MCF 10A (cell line): ENCODE measurements at regions not wholly inside any gene's neighbourhood (a gene's known extent, or its start where the extent isn't known, plus 50 kb on each side); places are given as distances from the start of the nearest gene placed in this dataset.

ENCODE experiments used
- BruUV-seq: library from RNA; stranded (reverse); fragments of 400-500 nt; replicated peaks from 2 replicates; lab custom pipeline; 2021; lab: Mats Ljungman, UMichigan
- CTCF ChIA-PET: fragments of 300-600 bp; sonication (Branson Sonifier 250); formaldehyde crosslinking; extraction: SDS; loops from one replicate; lab custom pipeline; 2021; ENCODE audit warnings: antibody characterized with exemption, inconsistent platforms; lab: Yijun Ruan, JAX
- POLR2A ChIA-PET: fragments of 300-600, 350-650 bp; sonication (Branson Sonifier 250); formaldehyde crosslinking; extraction: SDS; loops from one replicate; lab custom pipeline; 2020; ENCODE audit warnings: antibody characterized with exemption, inconsistent platforms; lab: Yijun Ruan, JAX
- DNase-seq: peaks from one replicate; pipeline ENCODE4 v3.0.0-alpha.2; 2018; ENCODE audit not compliant: unreplicated experiment
- H3K27ac Mint-ChIP-seq: one replicate; pipeline ENCODE4 v1.8.0; 2022; ENCODE audit warnings: mild to moderate bottlenecking, low read depth, mixed read lengths; ENCODE audit not compliant: unreplicated experiment
- H3K27me3 Mint-ChIP-seq: one replicate; pipeline ENCODE4 v1.8.0; 2022; ENCODE audit warnings: mixed read lengths; ENCODE audit not compliant: insufficient read depth, unreplicated experiment
- H3K36me3 Mint-ChIP-seq: one replicate; pipeline ENCODE4 v1.8.0; 2022; ENCODE audit warnings: mild to moderate bottlenecking, moderate library complexity, mixed read lengths; ENCODE audit not compliant: insufficient read depth, unreplicated experiment
- H3K4me1 Mint-ChIP-seq: one replicate; pipeline ENCODE4 v1.8.0; 2022; ENCODE audit warnings: mixed read lengths; ENCODE audit not compliant: insufficient read depth, unreplicated experiment
- H3K4me3 Mint-ChIP-seq: one replicate; pipeline ENCODE4 v1.8.0; 2022; ENCODE audit warnings: mild to moderate bottlenecking, moderate library complexity, mixed read lengths; ENCODE audit not compliant: unreplicated experiment
- H3K9me3 Mint-ChIP-seq: one replicate; pipeline ENCODE4 v1.8.0; 2022; ENCODE audit warnings: mixed read lengths; ENCODE audit not compliant: unreplicated experiment
- CTCF ChIP-seq: fragments of 200-600 bp; IDR thresholded peaks from one replicate; pipeline ENCODE4 v1.8.0; 2022; ENCODE audit warnings: antibody characterized with exemption, mild to moderate bottlenecking; ENCODE audit not compliant: unreplicated experiment
- intact Hi-C: fragments of 100-400 bp; cut with micrococcal nuclease; formaldehyde crosslinking; loops from 2 replicates; pipeline ENCODE4 v1.14.1; 2022

- POLR2A ChIA-PET = no interaction called here
- Mint-ChIP-seq H3K4me3 (no peak overlapping the region), H3K27ac (no peak overlapping the region), H3K36me3 (no peaks in the 10 kb centered on the region), H3K4me1 (peaks cover 16% of the 10 kb centered on the region), H3K9me3 (no peaks in the 10 kb centered on the region), H3K27me3 (no peaks in the 10 kb centered on the region)
- no TSS peak for BruUV-seq
- CTCF ChIA-PET = interaction anchor here (0.5 kb wide), 1 partner anchor 12 kb away, joined by 3 read pairs; no protein-coding TSS in a partner anchor
- no peak for DNase-seq
- intact Hi-C loops = no loop called here
- TF ChIP-seq CTCF = no peak
These were observed 193.7 kb upstream of the ESRRG start for GRCh38 chr1:216916890-216917438.

GRCh38 chr1:216914974-216915373 is 191.7 kb upstream of the ESRRG start:
- no peaks in the 10 kb centered on the region for H3K27me3 Mint-ChIP-seq
- H3K4me3 Mint-ChIP-seq = no peak overlapping the region
- no peak overlapping the region for H3K27ac Mint-ChIP-seq
- intact Hi-C loops = no loop called here
- BruUV-seq = no TSS peak
- ChIA-PET POLR2A (interaction anchor here (0.6 kb wide), 1 partner anchor 8 kb away, joined by 3 read pairs; no protein-coding TSS in a partner anchor), CTCF (no interaction called here)
- H3K36me3 Mint-ChIP-seq = no peaks in the 10 kb centered on the region
- DNase-seq = peak; percentile 48
- peaks cover 21% of the 10 kb centered on the region for H3K4me1 Mint-ChIP-seq
- H3K9me3 Mint-ChIP-seq = no peaks in the 10 kb centered on the region
- no peak for TF ChIP-seq CTCF

GRCh38 chr1:216913976-216914375 is 190.7 kb upstream of the ESRRG start:
- BruUV-seq = no TSS peak
- peaks cover 27% of the 10 kb centered on the region for H3K4me1 Mint-ChIP-seq
- no peaks in the 10 kb centered on the region for H3K27me3 Mint-ChIP-seq
- ChIA-PET CTCF (interaction anchor here (0.9 kb wide), 3 partner anchors 9 to 164 kb away, joined by 3 read pairs; no protein-coding TSS in a partner anchor), POLR2A (interaction anchor here (1.0 kb wide), 1 partner anchor 12 kb away, joined by 4 read pairs; no protein-coding TSS in a partner anchor)
- no peak overlapping the region for H3K27ac Mint-ChIP-seq
- no peak for TF ChIP-seq CTCF
- no peak for DNase-seq
- no peaks in the 10 kb centered on the region for H3K36me3 Mint-ChIP-seq
- H3K4me3 Mint-ChIP-seq = no peak overlapping the region
- intact Hi-C loops = no loop called here
- H3K9me3 Mint-ChIP-seq = no peaks in the 10 kb centered on the region

GRCh38 chr1:216910081-216910840 is 187.0 kb upstream of the ESRRG start:
- H3K27me3 Mint-ChIP-seq = no peaks in the 10 kb centered on the region
- peaks cover 38% of the 10 kb centered on the region for H3K4me1 Mint-ChIP-seq
- DNase-seq = no peak
- intact Hi-C loops = no loop called here
- no peaks in the 10 kb centered on the region for H3K9me3 Mint-ChIP-seq
- no peak overlapping the region for H3K4me3 Mint-ChIP-seq
- H3K36me3 Mint-ChIP-seq = no peaks in the 10 kb centered on the region
- ChIA-PET POLR2A (no interaction called here), CTCF (interaction anchor here (0.6 to 1.4 kb wide), 3 partner anchors 123 to 929 kb away, joined by 3 to 6 read pairs (median 3); no protein-coding TSS in a partner anchor)
- BruUV-seq = no TSS peak
- H3K27ac Mint-ChIP-seq = no peak overlapping the region
- no peak for TF ChIP-seq CTCF
